HL-60/S4 treated with phorbol 12-myristate 13-acetate at 8.2 ng/mL for 4 days and 3 days (cell line): ENCODE measurements at regions not wholly inside any gene's neighbourhood (a gene's known extent, or its start where the extent isn't known, plus 50 kb on each side); places are given as distances from the start of the nearest gene placed in this dataset.
"Not testable (repeated sequence)": the region's sequence is repeated elsewhere in the genome, so short reads cannot be mapped to it uniquely, and the experiment has no call there.

ENCODE experiments used
- in situ Hi-C: fragments of 300-500 bp; cut with MboI; formaldehyde crosslinking; loops from 2 replicates; pipeline ENCODE4 v1.15.0; 2022; ENCODE audit warnings: low sequenced_read_pairs

GRCh38 chr22:34526681-34527080 is 539.3 kb upstream of the ISX start:
- in situ Hi-C loops, result no loop called here

- in situ Hi-C loops, result no loop called here
Measured at GRCh38 chr22:34534101-34534500, 531.9 kb upstream of the ISX start.

GRCh38 chr22:34567367-34567766 is 498.6 kb upstream of the ISX start:
- in situ Hi-C loops, result no loop called here

GRCh38 chr22:34570408-34570807 is 495.6 kb upstream of the ISX start:
- in situ Hi-C loops, result no loop called here

- in situ Hi-C loops, result no loop called here
Measured at GRCh38 chr22:34579519-34579918, 486.4 kb upstream of the ISX start.

GRCh38 chr22:34587357-34588356 is 478.3 kb upstream of the ISX start:
- in situ Hi-C loops, result no loop called here

- in situ Hi-C loops, result no loop called here
Measured at GRCh38 chr22:34588871-34589545, 476.9 kb upstream of the ISX start.

GRCh38 chr22:34592123-34592740 is 473.7 kb upstream of the ISX start:
- in situ Hi-C loops, result no loop called here

GRCh38 chr22:34599567-34599966 is 466.4 kb upstream of the ISX start:
- in situ Hi-C loops, result no loop called here

- in situ Hi-C loops, result no loop called here
Measured at GRCh38 chr22:34604312-34604711, 461.6 kb upstream of the ISX start.

GRCh38 chr22:34608106-34608505 is 457.9 kb upstream of the ISX start:
- in situ Hi-C loops, result no loop called here

- in situ Hi-C loops, result no loop called here
Measured at GRCh38 chr22:34608540-34609115, 457.3 kb upstream of the ISX start.

- in situ Hi-C loops, result no loop called here
Measured at GRCh38 chr22:34609646-34610045, 456.3 kb upstream of the ISX start.

- in situ Hi-C loops, result no loop called here
Measured at GRCh38 chr22:34620161-34620560, 445.8 kb upstream of the ISX start.

- in situ Hi-C loops, result no loop called here
Measured at GRCh38 chr22:34620832-34621231, 445.1 kb upstream of the ISX start.

- in situ Hi-C loops, result no loop called here
Measured at GRCh38 chr22:34622602-34623001, 443.4 kb upstream of the ISX start.

GRCh38 chr22:34623580-34623979 is 442.4 kb upstream of the ISX start:
- in situ Hi-C loops, result no loop called here

- in situ Hi-C loops, result not testable (repeated sequence)
Measured at GRCh38 chr22:34625892-34626291, 440.1 kb upstream of the ISX start.

GRCh38 chr22:34638128-34638527 is 427.8 kb upstream of the ISX start:
- in situ Hi-C loops, result no loop called here

- in situ Hi-C loops, result no loop called here
Measured at GRCh38 chr22:34639911-34640310, 426.0 kb upstream of the ISX start.

- in situ Hi-C loops, result no loop called here
Measured at GRCh38 chr22:34645375-34645774, 420.6 kb upstream of the ISX start.
